ENCODE measurements at regions not wholly inside any gene's neighbourhood (a gene's known extent, or its start where the extent isn't known, plus 50 kb on each side); places are given as distances from the start of the nearest gene placed in this dataset.

GRCh38 chr5:52466113-52466512, 321.6 kb upstream of the ITGA1 start:
- no peak overlapping the region for H3K27ac ChIP-seq
- H3K4me3 ChIP-seq, result no peak overlapping the region
- H3K27me3 ChIP-seq (ENCODE audit: low read depth), result no peaks in the 10 kb centered on the region
- DNase-seq (no peak), ATAC-seq (no peak)
- H3K4me1 ChIP-seq, result no peaks in the 10 kb centered on the region
- no peak for TF ChIP-seq CTCF (IDR thresholded peaks at IDR 0.05)
- no peaks in the 10 kb centered on the region for H3K36me3 ChIP-seq
- intact Hi-C loops (cut with DNase I), result no loop called here
- H3K9me3 ChIP-seq, result no peaks in the 10 kb centered on the region

DNA sequence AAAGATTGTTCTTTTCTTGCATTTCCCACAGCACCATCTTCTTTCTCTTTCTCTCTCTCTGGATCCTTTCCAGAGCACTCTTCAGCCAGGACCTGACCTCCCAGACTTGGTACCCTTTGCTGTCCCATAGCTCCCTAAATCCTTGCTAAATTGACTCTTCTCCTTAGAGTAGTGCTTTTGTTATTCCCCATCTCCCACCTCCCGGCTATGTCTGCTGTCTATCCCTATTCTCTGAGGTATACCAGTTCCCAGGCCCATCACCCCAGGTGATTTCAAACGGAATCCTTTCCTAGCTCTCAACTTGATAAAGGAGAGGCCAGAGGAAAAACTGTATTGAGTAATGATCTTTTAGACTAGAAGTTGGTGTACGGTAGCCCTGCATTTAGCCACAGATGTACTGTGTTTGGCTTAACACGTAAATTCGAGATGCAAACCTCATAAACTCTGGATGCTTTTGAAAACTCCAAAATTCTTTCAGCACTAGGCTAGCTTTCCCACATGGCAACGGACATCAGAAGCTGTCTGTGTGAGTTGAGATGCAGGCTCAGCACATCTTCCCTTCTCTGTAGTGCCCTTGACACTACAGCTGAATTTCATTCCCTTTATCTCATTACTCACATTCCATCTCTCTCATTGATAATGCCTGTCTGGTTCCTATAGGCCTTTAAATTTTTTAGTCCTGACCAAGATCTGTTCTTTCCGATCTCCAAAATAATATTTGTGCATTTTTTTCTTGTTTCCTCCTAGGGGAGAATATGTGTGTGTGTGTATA, 320.8 kb upstream of the ITGA1 start:
- TF ChIP-seq CTCF (IDR thresholded peaks at IDR 0.05), result no peak
- Histone ChIP-seq H3K4me1 (no peaks in the 10 kb centered on the region), H3K27me3 (ENCODE audit: low read depth) (no peaks in the 10 kb centered on the region), H3K4me3 (no peak overlapping the region), H3K9me3 (no peaks in the 10 kb centered on the region), H3K36me3 (no peaks in the 10 kb centered on the region), H3K27ac (no peak overlapping the region)
- intact Hi-C loops (cut with DNase I), result no loop called here
- DNase-seq, result no peak
- no peak for ATAC-seq

GRCh38 chr5:52468976-52469375, 318.7 kb upstream of the ITGA1 start:
- DNase-seq, result no peak

DNA sequence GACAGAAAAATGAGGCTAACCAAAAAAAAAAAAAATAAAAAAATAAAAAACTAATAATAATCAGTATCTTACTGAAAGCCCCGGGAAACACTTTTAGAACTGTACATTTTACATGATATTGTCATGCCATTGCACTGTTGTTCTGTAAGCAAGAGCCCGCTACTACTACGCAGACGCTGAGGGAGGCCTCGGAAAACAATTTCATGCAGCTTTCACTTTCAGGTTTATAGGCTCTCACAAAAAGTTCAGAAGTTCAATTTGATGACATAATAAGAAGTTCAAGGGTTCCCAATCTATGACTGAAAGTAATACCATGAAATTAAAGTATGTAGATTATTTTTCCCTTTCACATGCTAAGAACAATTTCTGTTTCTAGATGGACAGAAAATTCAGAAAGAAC, 318.3 kb upstream of the ITGA1 start:
- H3K4me3 ChIP-seq, result no peak overlapping the region
- H3K9me3 ChIP-seq, result no peaks in the 10 kb centered on the region
- ATAC-seq (peak; percentile 56 to 70), DNase-seq (no peak)
- H3K4me1 ChIP-seq, result no peaks in the 10 kb centered on the region
- intact Hi-C loops (cut with DNase I), result no loop called here
- H3K36me3 ChIP-seq, result no peaks in the 10 kb centered on the region
- peak overlapping the region; percentile 37 for H3K27ac ChIP-seq
- TF ChIP-seq CTCF (IDR thresholded peaks at IDR 0.05), result no peak
- H3K27me3 ChIP-seq (ENCODE audit: low read depth), result no peaks in the 10 kb centered on the region

More at GRCh38 chr5:52468976-52469375, 318.7 kb upstream of the ITGA1 start:
- Histone ChIP-seq H3K9me3 (no peaks in the 10 kb centered on the region), H3K4me3 (no peak overlapping the region), H3K36me3 (no peaks in the 10 kb centered on the region), H3K27me3 (ENCODE audit: low read depth) (no peaks in the 10 kb centered on the region), H3K4me1 (no peaks in the 10 kb centered on the region), H3K27ac (no peak overlapping the region)
- ATAC-seq, result peak; percentile 68 to 74
- TF ChIP-seq CTCF (IDR thresholded peaks at IDR 0.05), result no peak
- intact Hi-C loops (cut with DNase I), result no loop called here

GRCh38 chr5:52469835-52470234, 317.9 kb upstream of the ITGA1 start:
- ATAC-seq, result no peak

More at GRCh38 chr5:52469835-52470234, 317.9 kb upstream of the ITGA1 start:
- H3K4me1 ChIP-seq, result no peaks in the 10 kb centered on the region
- DNase-seq, result no peak
- no peak for TF ChIP-seq CTCF (IDR thresholded peaks at IDR 0.05)
- no peak overlapping the region for H3K4me3 ChIP-seq
- no peaks in the 10 kb centered on the region for H3K9me3 ChIP-seq
- H3K27me3 ChIP-seq (ENCODE audit: low read depth), result no peaks in the 10 kb centered on the region
- intact Hi-C loops (cut with DNase I), result no loop called here
- H3K36me3 ChIP-seq, result no peaks in the 10 kb centered on the region
- peak overlapping the region; percentile 37 for H3K27ac ChIP-seq

All from lower lobe of right lung (tissue), 2 donors.